T-helper 2 cell (primary cell): ENCODE measurements at regions not wholly inside any gene's neighbourhood (a gene's known extent, or its start where the extent isn't known, plus 50 kb on each side); places are given as distances from the start of the nearest gene placed in this dataset.
"Not testable (repeated sequence)": the region's sequence is repeated elsewhere in the genome, so short reads cannot be mapped to it uniquely, and the experiment has no call there.

ENCODE experiments used
- DNase-seq, 5 experiments: peaks; one replicate each; pipeline versions ENCODE4 v3.0.0 to v3.0.0-alpha.2; 2012 to 2022

GRCh38 chr13:68616600-68617222 lies 1386.6 kb upstream of the PCDH9 start:
- DNase-seq = no peak

GRCh38 chr13:68609661-68610060 lies 1379.5 kb upstream of the PCDH9 start:
- no peak for DNase-seq

GRCh38 chr13:68608147-68608546 lies 1378.0 kb upstream of the PCDH9 start:
- no peak for DNase-seq

- DNase-seq = no peak
These were observed 1367.5 kb upstream of the PCDH9 start for GRCh38 chr13:68597641-68598040.

GRCh38 chr13:68588623-68589022 lies 1358.5 kb upstream of the PCDH9 start:
- peak in 1 of 5 experiments; percentile 1 for DNase-seq

- DNase-seq = no peak
These were observed 1354.6 kb upstream of the PCDH9 start for GRCh38 chr13:68584776-68585175.

GRCh38 chr13:68574053-68574452 lies 1343.9 kb upstream of the PCDH9 start:
- DNase-seq = no peak

- DNase-seq = no peak
These were observed 1321.8 kb upstream of the PCDH9 start for GRCh38 chr13:68551701-68552522.

GRCh38 chr13:68550330-68550729 lies 1320.2 kb upstream of the PCDH9 start:
- DNase-seq = no peak

GRCh38 chr13:68540244-68540643 lies 1310.1 kb upstream of the PCDH9 start:
- no peak for DNase-seq

GRCh38 chr13:68535329-68535728 lies 1305.2 kb upstream of the PCDH9 start:
- DNase-seq = no peak

GRCh38 chr13:68527167-68527566 lies 1297.0 kb upstream of the PCDH9 start:
- not testable (repeated sequence) for DNase-seq

GRCh38 chr13:68523838-68524424 lies 1293.8 kb upstream of the PCDH9 start:
- no peak for DNase-seq

GRCh38 chr13:68522184-68522583 lies 1292.0 kb upstream of the PCDH9 start:
- DNase-seq = no peak

GRCh38 chr13:68509734-68510621 lies 1279.8 kb upstream of the PCDH9 start:
- no peak for DNase-seq

- DNase-seq = no peak
These were observed 1276.9 kb upstream of the PCDH9 start for GRCh38 chr13:68506888-68507551.

- DNase-seq = no peak
These were observed 1260.5 kb upstream of the PCDH9 start for GRCh38 chr13:68490594-68490993.

GRCh38 chr13:68481130-68481529 lies 1251.0 kb upstream of the PCDH9 start:
- DNase-seq = no peak

- no peak for DNase-seq
These were observed 1243.7 kb upstream of the PCDH9 start for GRCh38 chr13:68473834-68474326.

- no peak for DNase-seq
These were observed 1237.0 kb upstream of the PCDH9 start for GRCh38 chr13:68467160-68467559.

GRCh38 chr13:68440874-68441273 lies 1210.7 kb upstream of the PCDH9 start:
- DNase-seq = no peak

GRCh38 chr13:68439817-68440216 lies 1209.7 kb upstream of the PCDH9 start:
- peak in 1 of 5 experiments; percentile 1 for DNase-seq
